BJ (cell line): ENCODE measurements at regions not wholly inside any gene's neighbourhood (a gene's known extent, or its start where the extent isn't known, plus 50 kb on each side); places are given as distances from the start of the nearest gene placed in this dataset.

Experiments
- CTCF ChIA-PET: fragments of 350-600 bp; formaldehyde crosslinking; extraction: SDS; loops from one replicate; lab custom pipeline; 2021; ENCODE audit warnings: antibody characterized with exemption, inconsistent platforms; lab: Yijun Ruan, JAX
- POLR2A ChIA-PET: fragments of 300-600 bp; sonication (Branson Sonifier 250); formaldehyde crosslinking; extraction: SDS; loops from one replicate; lab custom pipeline; 2021; ENCODE audit warnings: antibody characterized with exemption; lab: Charles Lee
- DNase-seq: peaks from one replicate; pipeline ENCODE4 v3.0.0-alpha.2; 2011; ENCODE audit warnings: low read depth
- H3K27me3 ChIP-seq: 2 replicates; pipeline ENCODE4 v1.6.0; 2011; ENCODE audit warnings: low read length; ENCODE audit not compliant: control insufficient read depth, insufficient read depth
- H3K36me3 ChIP-seq: 2 replicates; pipeline ENCODE4 v1.5.1; 2011; ENCODE audit warnings: low read length; ENCODE audit not compliant: control insufficient read depth, insufficient read depth
- H3K4me3 ChIP-seq: 2 replicates; pipeline ENCODE4 v1.5.1; 2011; ENCODE audit warnings: low read depth, mild to moderate bottlenecking, control low read depth, low read length
- CTCF ChIP-seq: IDR thresholded peaks from 2 replicates; pipeline ENCODE4 v1.5.1; 2011; ENCODE audit warnings: low read depth, mild to moderate bottlenecking, control low read depth, inconsistent platforms, low read length, moderate library complexity; ENCODE audit not compliant: insufficient read depth

DNA sequence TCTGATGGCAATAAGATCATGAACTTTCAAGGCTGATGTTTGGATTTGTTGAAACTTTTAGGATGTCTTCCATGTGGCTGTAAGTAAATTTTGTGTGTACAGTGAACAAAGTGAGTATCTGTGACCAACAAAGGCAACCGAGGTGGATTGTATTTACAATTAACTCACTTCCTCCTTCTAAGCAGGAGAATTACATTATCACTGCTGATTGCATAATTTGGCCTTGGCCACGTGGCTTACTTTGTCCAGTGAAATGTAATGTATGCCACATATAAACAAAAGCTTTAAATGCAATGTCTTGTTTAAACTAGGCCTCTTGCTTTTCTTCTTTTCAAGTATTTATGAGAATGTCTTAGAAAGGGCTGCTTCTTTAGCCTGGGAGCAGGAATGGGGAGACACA, 66.3 kb upstream of the MAD2L1 start:
- POLR2A ChIA-PET, result no interaction called here
- no peak overlapping the region for H3K4me3 ChIP-seq
- no peak for DNase-seq
- H3K27me3 ChIP-seq, result no peaks in the 10 kb centered on the region
- H3K36me3 ChIP-seq, result no peaks in the 10 kb centered on the region
- CTCF ChIA-PET, result no interaction called here
- TF ChIP-seq CTCF, result no peak

DNA sequence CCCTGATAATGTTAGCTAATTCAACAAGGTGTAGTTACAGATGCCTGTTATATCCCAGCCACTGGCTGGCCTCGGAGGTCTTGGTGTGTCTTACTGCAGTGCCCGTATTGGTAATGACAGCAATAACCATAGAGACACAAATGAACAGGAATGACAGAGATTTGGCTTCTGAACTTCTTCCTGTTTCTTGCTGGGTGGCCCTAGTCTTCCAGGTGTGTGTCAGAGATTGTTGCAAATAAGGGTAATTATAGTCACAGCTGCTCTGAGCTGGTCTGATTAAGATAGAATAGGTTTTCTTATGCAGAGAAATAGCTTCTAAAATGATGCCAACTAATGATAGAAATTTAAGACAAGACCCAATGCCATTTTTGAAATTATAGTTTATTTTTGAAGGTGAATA, 64.1 kb upstream of the MAD2L1 start:
- H3K4me3 ChIP-seq, result no peak overlapping the region
- H3K36me3 ChIP-seq, result no peaks in the 10 kb centered on the region
- DNase-seq, result no peak
- no peaks in the 10 kb centered on the region for H3K27me3 ChIP-seq
- no peak for TF ChIP-seq CTCF
- POLR2A ChIA-PET, result no interaction called here
- CTCF ChIA-PET, result no interaction called here
